IPS-11a (cell line): ENCODE measurements at regions not wholly inside any gene's neighbourhood (a gene's known extent, or its start where the extent isn't known, plus 50 kb on each side); places are given as distances from the start of the nearest gene placed in this dataset.

Experiments used
- H3K4me3 ChIP-seq: one replicate; pipeline ENCODE4 v1.5.1; 2013; ENCODE audit warnings: low read depth, low read length, control low read depth

- no peak overlapping the region for H3K4me3 ChIP-seq
Measured at GRCh38 chr14:104448721-104449120, 130.8 kb upstream of the C14orf180 start.

- no peak overlapping the region for H3K4me3 ChIP-seq
Measured at GRCh38 chr14:104450811-104451401, 128.7 kb upstream of the C14orf180 start.

- no peak overlapping the region for H3K4me3 ChIP-seq
Measured at GRCh38 chr14:104451474-104451873, 128.1 kb upstream of the C14orf180 start.

GRCh38 chr14:104458845-104459244 is 120.7 kb upstream of the C14orf180 start:
- no peak overlapping the region for H3K4me3 ChIP-seq

GRCh38 chr14:104460791-104461651 is 118.5 kb upstream of the C14orf180 start:
- H3K4me3 ChIP-seq = peak overlapping the region; percentile 20

- H3K4me3 ChIP-seq = peak overlapping the region; percentile 38
Measured at GRCh38 chr14:104461676-104462449, 117.7 kb upstream of the C14orf180 start.

GRCh38 chr14:104462651-104463630 is 116.6 kb upstream of the C14orf180 start:
- no peak overlapping the region for H3K4me3 ChIP-seq

- no peak overlapping the region for H3K4me3 ChIP-seq
Measured at GRCh38 chr14:104464907-104465306, 114.7 kb upstream of the C14orf180 start.

- H3K4me3 ChIP-seq = no peak overlapping the region
Measured at GRCh38 chr14:104465482-104466390, 113.8 kb upstream of the C14orf180 start.

- no peak overlapping the region for H3K4me3 ChIP-seq
Measured at GRCh38 chr14:104467236-104467635, 112.3 kb upstream of the C14orf180 start.

GRCh38 chr14:104467641-104468040 is 111.9 kb upstream of the C14orf180 start:
- H3K4me3 ChIP-seq = no peak overlapping the region

GRCh38 chr14:104469591-104469990 is 110.0 kb upstream of the C14orf180 start:
- H3K4me3 ChIP-seq = no peak overlapping the region

- H3K4me3 ChIP-seq = no peak overlapping the region
Measured at GRCh38 chr14:104470588-104470987, 109.0 kb upstream of the C14orf180 start.

GRCh38 chr14:104471114-104471513 is 108.5 kb upstream of the C14orf180 start:
- no peak overlapping the region for H3K4me3 ChIP-seq

GRCh38 chr14:104472073-104472472 is 107.5 kb upstream of the C14orf180 start:
- H3K4me3 ChIP-seq = no peak overlapping the region

- H3K4me3 ChIP-seq = no peak overlapping the region
Measured at GRCh38 chr14:104472536-104473243, 106.9 kb upstream of the C14orf180 start.

GRCh38 chr14:104473244-104473565 is 106.4 kb upstream of the C14orf180 start:
- H3K4me3 ChIP-seq = no peak overlapping the region

- no peak overlapping the region for H3K4me3 ChIP-seq
Measured at GRCh38 chr14:104473649-104474494, 105.7 kb upstream of the C14orf180 start.
